HG03571 (cell line): ENCODE measurements at regions not wholly inside any gene's neighbourhood (a gene's known extent, or its start where the extent isn't known, plus 50 kb on each side); places are given as distances from the start of the nearest gene placed in this dataset.

ENCODE experiments used
- ATAC-seq: cut with Tn5 transposase; IDR thresholded peaks from one replicate; pipeline ENCODE4 v1.9.1; 2021; ENCODE audit not compliant: unreplicated experiment

DNA sequence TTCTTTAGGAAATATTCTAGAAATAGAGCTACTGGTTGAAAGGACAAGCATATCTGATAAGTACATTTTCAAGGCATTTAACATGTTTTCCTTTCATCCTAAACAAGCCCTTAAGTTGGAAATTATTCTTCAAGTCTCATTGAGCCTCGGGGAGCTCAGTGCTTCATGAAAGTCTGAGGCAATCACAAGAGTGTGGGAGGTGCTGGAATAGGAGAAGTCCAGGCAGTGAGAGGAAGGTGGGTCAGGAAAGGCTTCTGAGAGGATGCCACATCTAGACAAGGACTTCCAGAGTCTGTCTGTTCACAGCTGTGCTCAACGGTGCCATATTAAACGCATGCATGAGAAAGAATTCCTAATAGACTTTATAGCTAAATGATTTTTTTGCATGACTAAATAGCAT lies 69.8 kb downstream of the CD83 start:
- ATAC-seq = no peak

DNA sequence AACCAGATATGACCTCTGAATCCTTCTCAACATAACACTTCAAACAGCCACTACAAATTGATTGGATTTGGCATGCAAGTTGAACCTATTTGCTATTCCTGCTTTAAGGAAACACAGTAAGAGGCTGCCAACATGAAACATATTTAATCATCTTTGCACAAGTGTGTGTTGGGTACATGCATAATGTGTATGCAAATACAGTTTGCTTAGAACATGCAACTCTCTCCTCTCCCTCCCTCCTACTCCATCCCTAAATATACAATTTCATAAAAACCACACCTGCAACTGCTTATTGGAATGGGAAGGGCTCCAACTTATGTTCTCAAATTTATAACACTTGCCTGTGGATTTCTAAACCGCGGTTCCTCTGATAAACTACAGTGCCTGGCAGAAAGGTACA lies 71.5 kb downstream of the CD83 start:
- ATAC-seq = no peak

DNA sequence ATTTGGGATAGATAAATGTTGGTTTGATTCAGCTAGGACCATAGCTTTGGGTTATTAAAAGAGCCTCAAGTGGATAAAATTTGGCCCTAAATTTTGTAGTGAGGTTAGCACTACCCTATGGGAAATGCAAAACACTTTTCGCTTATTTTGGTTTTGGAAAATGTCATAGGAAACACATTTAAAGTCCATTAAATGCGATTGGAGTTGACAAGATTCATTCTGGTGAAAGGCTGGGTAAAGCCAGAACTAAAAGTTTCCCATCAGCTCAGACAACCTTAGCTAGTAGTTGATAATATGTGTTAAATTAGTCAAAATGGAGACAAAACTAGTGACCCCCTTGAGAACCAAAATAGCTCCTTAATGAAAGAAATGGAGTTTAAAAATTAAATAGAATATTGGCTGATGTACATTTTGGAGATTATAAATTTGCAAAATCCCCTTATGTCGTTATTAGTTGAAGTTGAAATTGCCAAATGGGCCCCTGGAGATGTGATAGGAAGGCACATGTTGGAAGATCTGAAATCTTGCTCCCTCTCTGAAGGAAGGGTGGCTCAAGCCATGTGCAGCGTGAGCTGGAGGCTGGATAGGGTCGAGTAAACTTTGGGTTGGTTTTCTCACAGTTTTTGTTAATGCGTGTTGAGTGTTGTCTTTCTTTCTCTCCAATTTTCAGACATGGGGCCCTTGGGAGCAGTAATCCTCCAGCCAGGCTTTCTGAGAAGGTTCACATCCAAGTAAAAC lies 72.8 kb downstream of the CD83 start:
- no peak for ATAC-seq

DNA sequence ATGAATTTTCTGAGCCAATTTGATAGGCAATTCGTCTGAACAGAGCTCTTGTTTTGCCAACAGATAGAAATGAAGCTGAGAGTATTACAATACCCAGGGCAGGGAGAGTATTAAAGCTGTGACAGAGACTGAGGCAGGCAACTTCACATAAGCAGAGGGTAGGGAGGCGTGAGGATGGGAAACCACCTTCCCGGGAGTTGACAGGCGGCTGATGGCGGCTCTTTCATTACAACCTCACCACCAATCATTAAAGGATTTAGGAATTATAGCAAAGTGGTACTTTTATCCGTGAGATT lies 73.3 kb downstream of the CD83 start:
- no peak for ATAC-seq

DNA sequence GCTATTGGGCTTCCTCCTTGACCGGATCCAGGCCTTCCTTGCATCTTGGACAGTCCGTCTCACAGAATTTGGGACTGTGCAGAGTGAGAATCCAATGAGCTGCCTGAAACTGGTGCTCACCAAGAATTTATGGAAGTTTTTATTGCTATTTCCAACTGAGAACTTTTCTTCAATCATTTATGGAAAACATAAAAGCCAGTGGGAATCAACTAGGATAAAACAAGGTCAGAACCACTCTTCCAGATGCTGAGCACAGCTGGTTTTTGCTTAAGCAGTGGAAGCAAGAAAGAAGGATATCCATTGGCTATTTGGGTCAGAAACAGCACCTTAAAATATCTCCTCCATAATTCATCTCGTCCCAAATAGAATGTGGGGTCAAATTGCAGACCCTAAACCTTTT lies 74.2 kb downstream of the CD83 start:
- no peak for ATAC-seq

DNA sequence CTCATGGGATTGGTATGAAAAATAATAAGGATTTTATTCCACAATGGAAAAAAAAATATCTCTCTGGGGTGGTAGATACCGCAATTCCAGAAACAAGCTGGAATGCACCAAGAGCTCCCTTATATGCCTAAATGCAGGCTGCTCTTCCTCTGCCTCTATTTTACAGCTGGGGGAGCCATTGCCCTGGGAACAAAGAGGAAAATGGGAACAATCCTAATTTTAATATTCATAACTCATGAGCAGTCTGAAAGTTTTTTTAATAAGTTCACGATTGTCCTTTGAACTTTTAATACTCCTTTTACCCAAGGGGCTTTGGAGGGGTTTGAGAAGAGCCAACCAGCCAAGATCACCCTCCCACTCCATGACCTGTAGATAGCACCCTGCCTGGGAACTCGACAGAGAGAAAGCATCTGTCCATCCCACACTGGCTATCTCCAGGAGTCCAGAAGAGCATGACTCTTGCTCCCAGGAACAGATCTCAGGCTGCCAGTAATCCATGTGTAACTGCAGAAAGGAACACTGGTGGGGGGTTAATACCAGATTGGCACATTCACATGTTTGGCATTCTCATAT lies 74.7 kb downstream of the CD83 start:
- ATAC-seq = no peak

DNA sequence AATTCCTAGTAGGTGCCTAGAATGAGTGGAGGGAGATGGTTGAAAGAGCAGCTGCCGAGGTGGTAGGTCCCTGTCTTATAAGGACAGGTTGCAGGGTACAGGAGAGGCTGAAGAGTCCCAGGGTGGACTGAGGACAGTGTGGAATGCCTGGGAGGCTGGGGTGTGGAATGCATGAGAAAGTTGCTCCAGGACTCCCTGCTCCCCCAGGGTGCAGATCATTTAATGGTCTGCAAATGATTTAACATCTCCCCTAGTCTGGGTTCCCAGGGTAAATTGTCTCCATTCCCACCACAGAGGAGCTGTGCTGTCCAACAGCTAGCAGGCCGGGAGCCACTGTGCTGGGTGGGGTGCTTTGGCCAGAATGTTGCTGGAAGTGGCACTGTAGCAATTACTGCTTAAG lies 76.0 kb downstream of the CD83 start:
- no peak for ATAC-seq

DNA sequence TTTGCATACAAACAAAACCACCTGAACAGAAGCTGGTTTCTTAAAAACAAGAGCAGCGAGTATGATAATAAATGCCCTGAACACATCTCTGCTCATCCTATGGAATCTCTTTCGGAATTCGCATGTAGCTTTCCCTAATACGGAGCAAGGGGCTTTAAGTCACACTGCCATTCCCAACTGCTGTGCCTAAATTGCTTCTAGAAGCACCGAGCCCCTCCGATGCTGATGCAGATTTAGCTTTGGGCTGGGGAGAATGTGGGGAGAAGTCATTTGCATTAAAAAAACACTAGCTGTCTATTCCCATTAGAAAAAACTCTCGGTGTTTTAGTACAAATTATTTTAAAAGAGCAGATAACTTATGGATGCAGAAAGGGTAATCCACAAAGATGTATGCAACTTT lies 76.9 kb downstream of the CD83 start:
- ATAC-seq = no peak

DNA sequence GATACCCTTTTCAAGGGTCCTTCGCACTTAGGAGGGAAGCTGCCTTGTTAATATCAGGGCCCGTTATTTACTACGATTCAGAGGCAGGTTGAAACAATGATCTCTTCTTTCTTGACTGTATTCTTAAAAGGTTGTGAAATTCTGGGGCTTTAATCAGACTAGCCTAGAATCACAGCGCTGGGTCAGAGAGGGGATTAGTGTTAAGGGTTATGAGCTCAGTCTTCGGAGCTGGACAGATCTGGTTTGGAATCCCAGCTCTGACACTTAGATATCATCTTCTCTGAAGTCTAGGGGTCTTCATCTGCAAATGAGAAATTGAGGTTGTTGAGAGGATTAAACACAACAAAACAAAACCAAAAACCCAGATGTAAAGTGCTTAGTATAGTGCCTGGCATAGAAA lies 77.4 kb downstream of the CD83 start:
- ATAC-seq = no peak

DNA sequence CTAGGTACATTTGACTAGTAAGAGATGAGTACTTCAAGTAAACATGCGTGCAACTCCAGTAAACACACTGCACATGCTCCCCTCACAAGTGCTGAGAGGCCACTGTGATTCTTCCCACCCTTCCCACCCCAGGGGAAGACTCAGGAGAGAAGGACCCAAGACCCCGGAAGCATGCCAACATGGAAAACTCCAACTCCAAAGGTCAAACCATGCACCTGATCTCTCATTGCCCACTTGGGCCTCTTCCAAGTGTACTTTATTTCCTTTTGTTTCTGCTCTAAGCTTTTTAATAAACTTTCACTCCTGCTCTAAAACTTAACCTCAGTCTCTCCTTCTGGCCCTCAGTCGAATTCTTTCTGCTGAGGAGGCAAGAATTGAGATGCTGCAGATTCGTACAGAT lies 78.5 kb downstream of the CD83 start:
- no peak for ATAC-seq

DNA sequence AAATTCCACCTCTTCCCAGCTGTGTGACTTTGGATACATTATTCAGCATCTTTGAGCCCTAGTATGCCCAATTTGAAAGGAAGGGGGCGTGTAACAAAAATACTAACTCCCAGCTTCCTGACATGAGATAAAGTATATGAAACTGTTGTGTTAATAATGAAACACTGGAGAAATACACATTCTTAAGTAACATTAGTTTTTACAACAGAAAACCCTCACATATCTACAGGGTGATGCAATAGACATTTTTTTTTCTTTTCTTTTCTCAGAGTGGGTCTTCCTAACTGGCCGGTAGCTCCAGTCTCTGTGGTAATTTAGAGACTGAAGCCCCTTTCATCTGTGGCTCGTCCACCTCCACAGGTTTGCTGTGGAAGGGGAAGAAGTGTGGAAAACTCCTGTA lies 79.5 kb downstream of the CD83 start:
- ATAC-seq = no peak

DNA sequence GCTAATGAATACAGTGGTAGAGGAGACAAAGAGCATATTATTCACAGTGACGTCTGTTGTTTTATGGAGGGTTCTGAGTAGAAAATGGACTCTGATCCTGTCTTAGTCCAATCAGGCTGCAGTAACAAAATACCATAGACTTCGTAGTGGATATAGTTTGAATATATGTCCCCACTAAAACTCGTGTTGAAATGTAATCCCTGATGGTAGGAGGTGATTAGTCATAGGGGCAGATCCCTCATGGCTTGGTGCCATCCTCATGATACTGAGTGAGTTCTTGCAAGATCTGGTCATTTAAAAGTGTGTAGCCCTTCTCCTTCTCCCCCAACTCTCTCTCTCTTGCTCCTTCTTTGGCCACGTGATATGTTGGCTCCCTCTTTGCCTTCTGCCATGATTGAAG lies 82.5 kb downstream of the CD83 start:
- ATAC-seq = no peak

DNA sequence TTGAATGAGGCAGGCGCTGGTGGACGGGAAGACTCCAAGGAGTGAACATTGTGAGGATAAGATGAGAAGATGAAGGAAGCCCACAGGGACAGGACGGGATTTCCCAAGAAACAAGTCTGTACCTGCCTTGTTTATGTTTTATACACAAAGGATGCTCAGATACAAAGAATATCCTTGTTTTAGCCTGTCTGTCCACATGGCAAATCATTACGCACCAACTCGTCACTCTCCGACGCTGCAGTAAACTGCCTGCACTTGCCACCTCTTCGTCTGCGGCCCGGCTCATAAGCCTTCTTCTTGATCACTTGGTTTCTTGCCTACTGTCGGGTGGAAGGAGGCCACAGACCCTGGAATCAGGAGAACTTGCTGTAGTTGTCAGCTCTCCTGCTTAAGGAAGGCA lies 85.4 kb downstream of the CD83 start:
- ATAC-seq = no peak

DNA sequence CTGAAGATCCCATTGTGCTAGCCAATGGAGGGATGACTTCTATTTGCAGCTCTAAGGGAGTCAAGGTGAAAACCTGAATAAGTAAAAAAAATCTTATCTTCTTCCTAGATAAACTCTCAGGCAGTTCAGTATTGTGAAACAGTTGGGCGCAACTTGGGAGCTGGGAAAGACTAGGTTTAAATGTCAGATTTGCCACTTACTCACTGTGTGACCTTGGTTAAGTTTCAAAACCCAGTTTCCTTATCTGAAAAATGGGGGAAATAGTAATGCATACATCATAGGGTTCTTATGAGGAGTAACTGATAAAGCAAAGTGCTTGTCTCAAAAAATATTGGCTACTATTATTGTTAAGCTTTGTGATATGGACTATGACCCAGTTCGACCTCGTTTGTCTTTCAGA lies 88.8 kb downstream of the CD83 start:
- no peak for ATAC-seq

DNA sequence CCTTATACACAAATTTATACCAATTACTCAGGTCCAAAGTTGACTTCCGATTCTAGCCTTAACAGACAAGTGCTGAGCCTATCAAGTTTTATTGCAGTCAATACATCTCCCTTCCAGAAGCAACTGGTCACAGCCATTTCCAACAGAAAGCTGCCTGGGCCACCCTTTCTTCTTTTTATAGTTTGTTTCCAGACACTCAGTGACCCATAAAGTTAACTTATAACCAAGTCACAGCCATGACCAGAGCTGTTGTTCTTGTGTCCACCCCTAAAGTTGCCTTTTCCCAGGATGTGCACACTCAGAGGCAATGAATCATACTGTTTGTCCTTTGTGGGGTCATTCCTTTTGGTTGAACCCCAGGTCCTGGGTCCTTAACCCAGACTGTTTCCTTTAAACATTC lies 89.9 kb downstream of the CD83 start:
- ATAC-seq = no peak

DNA sequence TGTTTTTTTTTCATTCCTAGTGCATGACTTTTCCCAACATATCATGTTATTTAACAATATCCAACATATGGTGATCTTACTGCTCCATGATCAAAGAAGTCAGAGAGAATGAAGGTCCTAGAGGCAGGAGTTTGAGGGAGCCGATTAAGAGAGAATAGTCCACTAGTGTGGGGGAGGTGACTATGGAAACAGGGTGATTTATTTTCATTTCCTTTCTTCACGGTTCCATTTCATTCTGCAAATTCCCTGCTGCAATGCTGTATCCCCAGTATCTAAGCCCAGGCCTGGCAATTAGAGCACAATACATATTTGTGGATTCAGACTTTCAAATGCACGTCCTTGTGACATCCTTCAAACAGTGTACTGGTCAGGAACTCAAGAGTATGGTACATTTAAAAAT lies 91.4 kb downstream of the CD83 start:
- ATAC-seq = no peak

DNA sequence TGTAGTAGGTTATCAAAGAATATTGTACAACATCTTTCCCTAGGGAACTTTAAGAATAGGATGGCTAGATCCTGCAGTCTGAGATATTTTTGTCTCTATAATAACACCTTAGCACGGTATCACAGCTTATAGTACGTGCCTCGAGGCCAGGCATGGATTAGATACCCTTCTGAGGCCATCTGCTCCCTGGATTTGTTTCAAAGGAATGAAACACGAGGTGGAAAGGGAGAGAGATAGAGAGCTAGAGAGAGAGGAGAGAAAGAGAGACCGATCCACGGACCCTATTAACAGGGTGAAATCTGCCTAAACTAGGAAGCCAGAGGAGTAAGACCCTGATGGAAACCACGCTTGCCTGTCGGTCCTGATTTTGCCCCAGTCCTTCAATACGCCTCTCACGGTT lies 92.5 kb downstream of the CD83 start:
- no peak for ATAC-seq

DNA sequence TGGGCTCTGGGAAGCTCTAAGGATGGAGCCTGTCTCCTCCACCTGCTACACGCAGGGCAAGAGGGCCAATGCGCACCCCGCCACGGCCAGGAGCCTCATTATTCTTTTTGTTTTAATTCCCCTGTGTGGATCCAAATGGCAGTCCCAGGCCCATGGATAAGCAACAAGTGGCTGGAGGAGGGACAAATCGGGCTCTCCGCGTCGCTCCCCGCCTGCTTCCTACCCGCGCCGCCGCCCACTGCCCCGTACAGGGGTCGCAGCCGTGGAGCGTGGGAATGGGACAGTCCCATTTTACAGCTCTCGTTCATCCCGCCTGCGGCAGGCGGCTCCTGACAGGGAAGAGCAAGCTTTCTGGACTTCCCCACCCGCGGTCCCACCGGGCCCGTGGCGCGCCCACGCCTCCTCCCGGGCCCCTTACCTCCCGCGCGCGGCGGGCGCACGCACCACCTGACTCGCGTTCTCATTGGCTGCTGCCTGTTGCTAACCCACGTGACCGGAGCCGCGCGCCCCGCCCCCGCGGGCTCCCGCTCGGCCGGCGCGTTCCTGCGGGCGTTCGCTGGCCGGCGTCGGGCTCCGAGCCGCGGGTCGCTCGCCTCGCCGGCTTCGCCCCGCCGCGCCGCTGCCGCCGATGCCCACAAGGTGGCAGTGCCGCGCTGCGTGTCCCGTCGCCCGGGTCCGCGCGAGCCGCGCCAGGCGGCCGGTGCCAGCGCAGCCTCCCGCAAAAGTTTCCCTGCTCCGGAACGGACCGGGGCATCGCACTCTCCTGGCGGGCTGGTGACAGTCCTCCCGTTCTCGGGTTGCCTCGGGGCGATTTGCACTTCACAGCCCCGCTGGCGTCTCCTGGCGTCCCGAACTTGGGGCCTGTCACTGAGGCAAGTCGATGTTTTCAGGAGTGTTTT lies 93.3 kb downstream of the CD83 start:
- ATAC-seq = peak; percentile 89

DNA sequence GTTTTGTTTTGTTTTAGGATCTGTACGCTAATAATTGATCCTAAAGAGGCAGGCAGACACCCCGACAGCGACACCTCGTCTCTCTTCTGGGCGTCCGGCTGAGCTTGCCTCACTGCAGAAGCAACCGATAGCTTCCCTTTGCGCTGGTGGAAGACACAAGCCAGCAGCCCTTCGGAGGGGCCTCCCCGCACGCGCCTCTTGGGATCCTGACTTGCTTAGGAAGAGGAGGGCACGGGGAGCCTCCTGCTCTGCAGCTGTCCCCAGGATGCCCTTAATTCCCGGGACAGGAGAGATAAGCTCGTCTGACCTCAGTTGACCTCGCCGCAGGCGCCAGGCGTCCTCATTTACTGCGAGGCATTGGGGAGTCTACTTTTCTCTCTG lies 94.0 kb downstream of the CD83 start:
- ATAC-seq = no peak

DNA sequence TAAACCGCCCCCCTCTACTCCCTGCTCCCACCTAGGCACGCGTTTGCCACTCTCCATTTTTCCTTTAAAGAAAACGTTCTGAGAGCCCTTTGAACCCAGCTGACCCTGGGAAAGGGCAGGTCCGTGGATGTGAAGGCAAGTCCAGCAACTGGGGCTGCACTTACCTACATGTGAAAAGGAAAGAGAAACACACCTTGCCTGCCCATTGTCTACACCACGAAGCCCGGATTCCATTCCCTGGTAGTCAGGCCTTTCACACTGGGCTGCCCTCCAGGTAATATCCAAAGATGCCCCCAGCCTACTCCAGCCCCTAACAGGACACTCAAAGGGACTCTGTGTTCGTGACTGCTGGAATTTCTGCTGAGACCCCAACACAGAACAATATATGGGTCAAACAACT lies 94.4 kb downstream of the CD83 start:
- no peak for ATAC-seq

DNA sequence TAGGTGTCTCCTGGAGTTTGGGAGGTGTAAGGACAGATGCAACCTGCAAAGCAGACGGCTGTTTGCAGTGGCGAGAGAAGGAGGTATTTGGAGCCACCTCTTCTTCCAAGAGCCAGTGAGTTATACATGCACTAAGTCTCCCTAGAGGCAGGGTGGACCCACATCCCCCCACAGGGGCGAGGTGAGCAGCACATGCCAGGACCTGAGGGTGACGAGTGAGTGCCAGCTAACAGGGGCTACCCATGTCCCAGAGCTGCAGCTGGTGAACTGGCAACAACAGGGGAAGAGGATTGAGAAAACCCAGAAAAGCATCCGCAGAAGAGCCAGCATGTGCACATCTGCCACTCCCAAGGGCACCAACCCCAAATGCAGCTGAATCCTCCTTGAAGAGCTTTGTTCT lies 95.1 kb downstream of the CD83 start:
- no peak for ATAC-seq

DNA sequence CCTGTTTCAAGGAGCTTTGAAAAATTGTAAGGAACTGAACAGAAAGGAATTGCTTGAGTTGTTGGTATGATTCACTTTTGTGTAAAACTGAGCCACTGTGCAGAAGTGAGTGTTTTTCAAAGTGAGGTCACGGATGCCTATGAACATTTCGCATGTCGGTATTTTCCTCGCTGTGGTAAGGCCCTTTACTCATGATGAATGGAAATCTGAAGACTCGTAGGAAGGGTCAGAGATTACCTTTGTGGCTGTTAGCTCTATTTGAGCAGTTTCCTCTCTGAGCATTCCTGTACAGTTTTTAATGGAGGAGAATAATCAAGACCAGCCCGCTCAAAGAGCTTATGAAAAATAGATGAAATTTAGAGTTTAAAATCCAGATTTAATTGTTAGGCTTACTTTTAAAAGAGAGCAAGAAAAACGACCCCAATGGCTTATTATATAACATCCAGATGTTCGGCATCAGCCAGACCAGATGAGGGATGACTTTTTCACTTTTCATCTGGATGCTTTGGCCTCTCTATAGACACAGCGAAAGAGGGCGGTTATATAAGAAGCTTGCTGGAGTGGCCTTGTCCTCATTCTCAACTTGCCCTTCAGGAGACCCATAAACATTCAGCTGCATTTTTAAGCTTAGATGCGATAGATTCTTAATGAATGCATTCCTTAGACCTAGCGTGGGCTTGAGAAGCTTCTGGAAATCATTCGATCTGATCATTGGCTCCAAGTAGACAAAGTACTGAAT lies 99.5 kb downstream of the CD83 start:
- ATAC-seq = no peak
